ENCODE measurements at regions not wholly inside any gene's neighbourhood (a gene's known extent, or its start where the extent isn't known, plus 50 kb on each side); places are given as distances from the start of the nearest gene placed in this dataset. TPM values are rescaled to one million over a fixed set of nuclear protein-coding genes. Genes with fewer than 3 reads are reported as not detected.

DNA sequence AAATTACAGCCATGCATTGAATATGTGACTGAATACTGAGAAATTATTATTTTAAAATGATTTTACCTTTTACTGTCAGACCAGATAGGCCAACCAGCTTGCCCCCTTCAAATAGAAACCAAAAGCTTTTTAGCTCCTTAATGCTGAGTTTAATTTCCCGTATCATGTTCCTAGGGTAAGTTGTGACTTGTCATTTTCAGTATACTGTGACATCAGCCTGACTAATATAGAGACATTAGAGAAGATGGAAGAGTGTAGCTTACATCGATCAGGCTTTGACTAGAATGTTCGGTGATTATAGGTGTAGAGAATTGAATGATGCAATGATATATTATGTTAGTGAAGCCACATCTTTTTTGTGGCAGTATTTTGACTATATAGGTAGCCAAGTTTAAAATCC is 50.6 kb upstream of the ZEB2 start:
- no peak for ATAC-seq (ENCODE audit: low FRiP score)
- no peak for DNase-seq (ENCODE audit: low spot score)
- TF ChIP-seq, protein P1, sequence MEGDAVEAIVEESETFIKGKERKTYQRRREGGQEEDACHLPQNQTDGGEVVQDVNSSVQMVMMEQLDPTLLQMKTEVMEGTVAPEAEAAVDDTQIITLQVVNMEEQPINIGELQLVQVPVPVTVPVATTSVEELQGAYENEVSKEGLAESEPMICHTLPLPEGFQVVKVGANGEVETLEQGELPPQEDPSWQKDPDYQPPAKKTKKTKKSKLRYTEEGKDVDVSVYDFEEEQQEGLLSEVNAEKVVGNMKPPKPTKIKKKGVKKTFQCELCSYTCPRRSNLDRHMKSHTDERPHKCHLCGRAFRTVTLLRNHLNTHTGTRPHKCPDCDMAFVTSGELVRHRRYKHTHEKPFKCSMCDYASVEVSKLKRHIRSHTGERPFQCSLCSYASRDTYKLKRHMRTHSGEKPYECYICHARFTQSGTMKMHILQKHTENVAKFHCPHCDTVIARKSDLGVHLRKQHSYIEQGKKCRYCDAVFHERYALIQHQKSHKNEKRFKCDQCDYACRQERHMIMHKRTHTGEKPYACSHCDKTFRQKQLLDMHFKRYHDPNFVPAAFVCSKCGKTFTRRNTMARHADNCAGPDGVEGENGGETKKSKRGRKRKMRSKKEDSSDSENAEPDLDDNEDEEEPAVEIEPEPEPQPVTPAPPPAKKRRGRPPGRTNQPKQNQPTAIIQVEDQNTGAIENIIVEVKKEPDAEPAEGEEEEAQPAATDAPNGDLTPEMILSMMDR (IDR thresholded peaks at IDR 0.05), result no peak

Small RNA genes in the stretch of these regions (small RNA-seq; reads per million reads assigned to genes)
- not detected for gene RF00019
- gene RF01992, result not detected
- gene RNA5SP106, result not detected
- gene RNU6-692P, result not detected
- not detected for gene RNU6-715P
- gene RNU7-2P, result not detected

All from omental fat pad (tissue), 3 donors.